Mucosa of descending colon (tissue), 3 donors: ENCODE measurements at regions not wholly inside any gene's neighbourhood (a gene's known extent, or its start where the extent isn't known, plus 50 kb on each side); places are given as distances from the start of the nearest gene placed in this dataset.

Experiments
- ATAC-seq: fragments of 200-7000 bp; cut with Tn5 transposase; one replicate; pipeline ENCODE4 v1.9.1; 2020; ENCODE audit warnings: mild to moderate bottlenecking, moderate library complexity
- DNase-seq, 3 donors: peaks; one replicate each; pipeline ENCODE4 v3.0.0-alpha.2; 2020
- H3K36me3 ChIP-seq: fragments of 200-600 bp; one replicate; pipeline ENCODE4 v1.8.0; 2021; ENCODE audit warnings: low read depth, mild to moderate bottlenecking
- H3K4me1 ChIP-seq: fragments of 200-600 bp; one replicate; pipeline ENCODE4 v1.8.0; 2021; ENCODE audit warnings: low read depth, mild to moderate bottlenecking
- H3K4me3 ChIP-seq: fragments of 200-600 bp; one replicate; pipeline ENCODE4 v1.8.0; 2021; ENCODE audit warnings: mild to moderate bottlenecking
- H3K9me3 ChIP-seq: fragments of 200-600 bp; one replicate; pipeline ENCODE4 v1.8.0; 2021; ENCODE audit warnings: mild to moderate bottlenecking
- CTCF ChIP-seq: fragments of 200-600 bp; IDR thresholded peaks from one replicate; pipeline ENCODE4 v1.8.0; 2022; ENCODE audit warnings: antibody characterized with exemption, mild to moderate bottlenecking
- intact Hi-C, 2 donors: fragments of 100-400 bp; cut with DNase I in 1 of 2; cut with micrococcal nuclease in 1 of 2; formaldehyde crosslinking; loops; one replicate each; pipeline versions ENCODE4 v1.11.0 to v1.11.1; 2022; cut with DNase I, micrococcal nuclease
- donor health status: DM: no; HTN: no; CAD: no; lungs with moderate emphysema.
- donor health status: DM: no; HTN: no; CAD: no.
- donor health status: DM: no; HTN: yes; CAD: no.

GRCh38 chr11:28505232-28505631 lies 397.0 kb downstream of the METTL15 start:
- no peak for TF ChIP-seq CTCF
- DNase-seq: no peak
- Histone ChIP-seq H3K4me1 (no peaks in the 10 kb centered on the region), H3K36me3 (no peaks in the 10 kb centered on the region), H3K9me3 (no peaks in the 10 kb centered on the region), H3K4me3 (no peak overlapping the region)
- intact Hi-C loops: no loop called here
- ATAC-seq: no peak

- DNase-seq: no peak
These were observed 396.4 kb downstream of the METTL15 start for GRCh38 chr11:28504555-28505110.

GRCh38 chr11:28495333-28495732 lies 387.1 kb downstream of the METTL15 start:
- Histone ChIP-seq H3K36me3 (no peaks in the 10 kb centered on the region), H3K9me3 (no peaks in the 10 kb centered on the region), H3K4me3 (no peak overlapping the region), H3K4me1 (no peaks in the 10 kb centered on the region)
- no peak for TF ChIP-seq CTCF
- ATAC-seq (no peak), DNase-seq (no peak)
- intact Hi-C loops: no loop called here

More at GRCh38 chr11:28504555-28505110, 396.4 kb downstream of the METTL15 start:
- Histone ChIP-seq H3K4me1 (no peaks in the 10 kb centered on the region), H3K4me3 (no peak overlapping the region), H3K36me3 (no peaks in the 10 kb centered on the region), H3K9me3 (no peaks in the 10 kb centered on the region)
- no peak for TF ChIP-seq CTCF
- intact Hi-C loops: no loop called here
- ATAC-seq: no peak

GRCh38 chr11:28491431-28491830 lies 383.2 kb downstream of the METTL15 start:
- intact Hi-C loops: no loop called here
- DNase-seq (no peak), ATAC-seq (no peak)
- Histone ChIP-seq H3K4me3 (no peak overlapping the region), H3K36me3 (no peaks in the 10 kb centered on the region), H3K4me1 (no peaks in the 10 kb centered on the region), H3K9me3 (no peaks in the 10 kb centered on the region)
- TF ChIP-seq CTCF: no peak

- no peak overlapping the region for H3K4me3 ChIP-seq
- ATAC-seq (no peak), DNase-seq (no peak)
- intact Hi-C loops: no loop called here
- no peak for TF ChIP-seq CTCF
- H3K9me3 ChIP-seq: no peaks in the 10 kb centered on the region
- H3K4me1 ChIP-seq: no peaks in the 10 kb centered on the region
- H3K36me3 ChIP-seq: no peaks in the 10 kb centered on the region
These were observed 382.7 kb downstream of the METTL15 start for GRCh38 chr11:28490773-28491382.

- no peak for ATAC-seq
These were observed 380.1 kb downstream of the METTL15 start for GRCh38 chr11:28488336-28488735.

More at GRCh38 chr11:28488336-28488735, 380.1 kb downstream of the METTL15 start:
- DNase-seq: no peak
- no peaks in the 10 kb centered on the region for H3K36me3 ChIP-seq
- TF ChIP-seq CTCF: no peak
- intact Hi-C loops: no loop called here
- no peaks in the 10 kb centered on the region for H3K4me1 ChIP-seq
- no peak overlapping the region for H3K4me3 ChIP-seq
- H3K9me3 ChIP-seq: no peaks in the 10 kb centered on the region
